Testis (tissue), 2 donors: ENCODE measurements at regions not wholly inside any gene's neighbourhood (a gene's known extent, or its start where the extent isn't known, plus 50 kb on each side); places are given as distances from the start of the nearest gene placed in this dataset.

Experiments used
- POLR2A ChIP-seq: fragments of 450-650 bp; IDR thresholded peaks from one replicate; pipeline ENCODE4 v1.6.1; 2017; ENCODE audit warnings: antibody characterized with exemption, mild to moderate bottlenecking, moderate library complexity
- TF ChIP-seq, protein P1 (sequence below), 3 experiments: fragments of 450-650 bp in 2 of 3; fragments of 200-600 bp in 1 of 3; sonication (generic) in 1 of 3; IDR thresholded peaks; one replicate each; pipeline ENCODE4 v1.5.1; 2016 to 2019; ENCODE audit warnings: antibody characterized with exemption in 3 of 3, mild to moderate bottlenecking in 2 of 3, moderate library complexity in 1 of 3

DNA sequence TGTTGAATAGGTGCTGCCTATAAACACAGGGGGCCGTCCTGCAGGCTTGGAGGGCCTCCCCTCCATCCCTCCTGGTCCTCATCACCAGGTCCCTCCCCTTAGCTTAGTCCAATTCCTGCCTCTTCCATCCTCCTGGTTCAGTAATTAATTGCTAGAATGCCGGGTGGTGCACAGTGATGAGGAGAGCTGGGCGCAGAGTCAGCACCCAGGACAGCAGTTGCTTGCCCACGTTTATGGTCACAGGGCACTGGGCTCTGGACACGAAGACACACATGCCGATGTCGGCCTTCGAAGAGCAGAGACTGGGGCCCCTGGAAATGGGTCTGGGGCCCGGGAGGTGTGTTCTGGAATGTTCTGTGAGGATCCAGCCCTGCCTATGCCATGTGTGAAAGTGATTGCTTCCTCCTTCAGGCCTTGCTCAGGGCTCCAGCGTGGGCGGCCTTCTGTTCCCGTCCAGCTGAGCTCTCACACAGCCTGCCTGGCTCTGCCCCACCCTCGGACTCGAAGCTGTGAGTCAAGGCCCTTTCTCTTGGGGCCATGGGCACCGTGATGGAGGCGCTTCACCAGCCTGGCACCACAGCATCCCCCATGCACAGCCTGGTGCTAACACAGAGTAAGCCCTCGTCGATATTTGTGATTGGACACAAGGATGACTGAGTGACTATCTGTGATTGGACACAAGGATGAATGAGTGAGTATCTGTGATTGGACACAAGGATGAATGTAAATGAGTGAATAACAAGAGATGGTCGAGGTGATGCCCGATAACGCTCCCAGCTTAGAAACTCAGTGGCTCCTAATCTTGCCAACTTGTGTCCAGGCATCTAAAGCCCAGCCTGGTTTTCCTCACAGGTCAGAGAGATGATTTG lies 884.7 kb downstream of the BRD1 start:
- TF ChIP-seq, protein P1, sequence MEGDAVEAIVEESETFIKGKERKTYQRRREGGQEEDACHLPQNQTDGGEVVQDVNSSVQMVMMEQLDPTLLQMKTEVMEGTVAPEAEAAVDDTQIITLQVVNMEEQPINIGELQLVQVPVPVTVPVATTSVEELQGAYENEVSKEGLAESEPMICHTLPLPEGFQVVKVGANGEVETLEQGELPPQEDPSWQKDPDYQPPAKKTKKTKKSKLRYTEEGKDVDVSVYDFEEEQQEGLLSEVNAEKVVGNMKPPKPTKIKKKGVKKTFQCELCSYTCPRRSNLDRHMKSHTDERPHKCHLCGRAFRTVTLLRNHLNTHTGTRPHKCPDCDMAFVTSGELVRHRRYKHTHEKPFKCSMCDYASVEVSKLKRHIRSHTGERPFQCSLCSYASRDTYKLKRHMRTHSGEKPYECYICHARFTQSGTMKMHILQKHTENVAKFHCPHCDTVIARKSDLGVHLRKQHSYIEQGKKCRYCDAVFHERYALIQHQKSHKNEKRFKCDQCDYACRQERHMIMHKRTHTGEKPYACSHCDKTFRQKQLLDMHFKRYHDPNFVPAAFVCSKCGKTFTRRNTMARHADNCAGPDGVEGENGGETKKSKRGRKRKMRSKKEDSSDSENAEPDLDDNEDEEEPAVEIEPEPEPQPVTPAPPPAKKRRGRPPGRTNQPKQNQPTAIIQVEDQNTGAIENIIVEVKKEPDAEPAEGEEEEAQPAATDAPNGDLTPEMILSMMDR (IDR thresholded peaks at IDR 0.05), result no peak
- no peak for TF ChIP-seq POLR2A
